Activated naive CD4-positive, alpha-beta T cell treated with anti-CD3 and anti-CD28 coated beads, Interleukin-2, amount 10 ng/mL, durations not matched to agents 7 days and 5 days (primary cell): ENCODE measurements at regions not wholly inside any gene's neighbourhood (a gene's known extent, or its start where the extent isn't known, plus 50 kb on each side); places are given as distances from the start of the nearest gene placed in this dataset.

Experiments used
- CTCF ChIA-PET: fragments of 350-600 bp; sonication (Branson Sonifier 250); formaldehyde crosslinking; loops from one replicate; lab custom pipeline; 2021; ENCODE audit warnings: antibody characterized with exemption; lab: Charles Lee
- DNase-seq: peaks from one replicate; pipeline ENCODE4 v3.0.0-alpha.2; 2020
- H3K27ac Mint-ChIP-seq: one replicate; pipeline ENCODE4 v1.8.0; 2021; ENCODE audit warnings: mild to moderate bottlenecking, moderate library complexity, mixed read lengths
- H3K27me3 Mint-ChIP-seq: one replicate; pipeline ENCODE4 v1.8.0; 2021; ENCODE audit warnings: mild to moderate bottlenecking, mixed read lengths
- H3K36me3 Mint-ChIP-seq: one replicate; pipeline ENCODE4 v1.8.0; 2021; ENCODE audit warnings: mixed read lengths
- H3K4me1 Mint-ChIP-seq: one replicate; pipeline ENCODE4 v1.8.0; 2021; ENCODE audit warnings: mixed read lengths
- H3K4me3 Mint-ChIP-seq: one replicate; pipeline ENCODE4 v1.8.0; 2021; ENCODE audit warnings: mild to moderate bottlenecking, moderate library complexity, mixed read lengths
- H3K9me3 Mint-ChIP-seq: one replicate; pipeline ENCODE4 v1.8.0; 2021; ENCODE audit warnings: mixed read lengths

DNA sequence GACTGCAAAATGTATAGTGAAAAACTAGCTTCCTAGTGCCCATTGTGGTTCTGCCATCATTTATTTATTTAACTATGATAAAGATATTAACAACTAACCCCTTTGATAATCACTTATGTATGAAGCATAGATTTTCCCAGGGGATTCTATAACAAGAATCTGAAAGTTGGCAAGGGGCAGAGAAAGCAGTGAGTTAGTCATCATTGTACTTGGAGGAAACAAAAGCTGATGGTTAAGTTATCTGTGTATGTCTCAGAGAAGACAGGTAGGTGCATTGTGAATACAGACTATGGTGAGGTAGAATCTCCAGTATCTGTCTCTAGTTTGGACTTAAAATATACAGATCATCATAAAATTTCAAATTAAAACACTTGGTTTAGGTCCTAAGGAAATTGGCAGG lies 2159.1 kb upstream of the CELF4 start:
- H3K27ac Mint-ChIP-seq, result no peak overlapping the region
- CTCF ChIA-PET, result no interaction called here
- no peaks in the 10 kb centered on the region for H3K27me3 Mint-ChIP-seq
- H3K4me3 Mint-ChIP-seq, result no peak overlapping the region
- DNase-seq, result no peak
- H3K4me1 Mint-ChIP-seq, result no peaks in the 10 kb centered on the region
- H3K36me3 Mint-ChIP-seq, result no peaks in the 10 kb centered on the region
- H3K9me3 Mint-ChIP-seq, result no peaks in the 10 kb centered on the region

DNA sequence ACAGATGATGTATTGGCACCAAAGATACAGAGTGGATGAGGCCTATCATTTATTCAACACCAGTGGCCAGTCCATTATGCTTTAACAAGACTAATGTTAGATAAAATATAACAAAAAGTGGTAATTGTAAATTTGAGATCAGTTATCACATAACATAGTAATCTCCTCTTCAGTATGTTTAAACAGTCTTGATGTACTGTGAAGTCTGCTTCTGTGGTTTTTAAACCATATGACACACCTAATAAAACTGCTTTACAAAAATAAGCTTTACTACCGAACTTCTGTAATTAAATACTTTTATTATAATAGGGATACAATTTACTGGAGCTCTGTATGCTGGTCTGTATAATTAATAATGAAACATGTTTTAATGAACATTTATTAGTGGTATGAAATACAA lies 2156.1 kb upstream of the CELF4 start:
- CTCF ChIA-PET, result no interaction called here
- no peaks in the 10 kb centered on the region for H3K27me3 Mint-ChIP-seq
- no peaks in the 10 kb centered on the region for H3K36me3 Mint-ChIP-seq
- H3K9me3 Mint-ChIP-seq, result no peaks in the 10 kb centered on the region
- no peak overlapping the region for H3K27ac Mint-ChIP-seq
- H3K4me1 Mint-ChIP-seq, result no peaks in the 10 kb centered on the region
- H3K4me3 Mint-ChIP-seq, result no peak overlapping the region
- DNase-seq, result no peak

DNA sequence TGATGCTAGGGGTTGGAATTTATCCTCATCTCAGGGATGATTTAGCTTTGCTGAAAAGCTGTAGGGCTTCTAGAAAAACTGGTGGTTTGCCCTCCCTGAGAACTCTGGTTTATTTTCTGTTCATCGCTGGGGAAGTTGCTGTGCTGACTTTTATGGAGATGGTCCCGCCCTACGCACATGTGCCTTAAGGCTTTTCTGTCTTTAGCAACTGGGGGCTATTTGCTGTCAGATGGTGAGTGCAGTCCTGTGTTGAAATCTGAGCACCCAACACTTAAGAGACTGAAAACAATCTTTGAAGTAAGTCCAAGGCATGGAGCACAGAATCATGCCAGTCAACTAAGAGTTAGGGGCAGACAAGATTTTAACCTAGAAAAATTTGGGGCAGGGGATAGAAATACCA lies 2148.4 kb upstream of the CELF4 start:
- no peak overlapping the region for H3K27ac Mint-ChIP-seq
- H3K4me3 Mint-ChIP-seq, result no peak overlapping the region
- no peaks in the 10 kb centered on the region for H3K9me3 Mint-ChIP-seq

DNA sequence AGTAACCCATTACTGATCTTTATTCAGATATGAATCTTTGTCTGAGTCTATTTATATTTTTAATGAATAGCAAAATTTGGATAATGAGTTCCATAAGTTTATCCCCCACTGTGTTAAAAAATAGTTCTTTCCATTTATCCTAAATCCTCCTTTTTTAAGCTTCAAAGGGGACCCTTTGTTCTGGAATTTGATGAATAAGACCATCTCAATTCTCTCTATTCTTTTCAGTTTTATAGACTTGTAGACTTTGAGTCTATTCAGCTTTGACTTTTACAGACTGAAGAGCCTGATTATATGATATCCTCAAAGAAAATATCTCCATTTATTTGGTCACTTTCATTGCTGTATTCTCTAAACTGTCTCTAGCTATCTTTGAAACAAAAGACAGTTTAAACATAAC lies 2146.1 kb upstream of the CELF4 start:
- Mint-ChIP-seq H3K36me3 (no peaks in the 10 kb centered on the region), H3K9me3 (peaks cover 3% of the 10 kb centered on the region), H3K27me3 (no peaks in the 10 kb centered on the region), H3K4me1 (no peaks in the 10 kb centered on the region), H3K4me3 (no peak overlapping the region), H3K27ac (no peak overlapping the region)
- CTCF ChIA-PET, result no interaction called here
- DNase-seq, result no peak

More for the DNA sequence above, 2148.4 kb upstream of the CELF4 start:
- Mint-ChIP-seq H3K27me3 (no peaks in the 10 kb centered on the region), H3K36me3 (no peaks in the 10 kb centered on the region), H3K4me1 (no peaks in the 10 kb centered on the region)
- no peak for DNase-seq
- CTCF ChIA-PET, result no interaction called here

DNA sequence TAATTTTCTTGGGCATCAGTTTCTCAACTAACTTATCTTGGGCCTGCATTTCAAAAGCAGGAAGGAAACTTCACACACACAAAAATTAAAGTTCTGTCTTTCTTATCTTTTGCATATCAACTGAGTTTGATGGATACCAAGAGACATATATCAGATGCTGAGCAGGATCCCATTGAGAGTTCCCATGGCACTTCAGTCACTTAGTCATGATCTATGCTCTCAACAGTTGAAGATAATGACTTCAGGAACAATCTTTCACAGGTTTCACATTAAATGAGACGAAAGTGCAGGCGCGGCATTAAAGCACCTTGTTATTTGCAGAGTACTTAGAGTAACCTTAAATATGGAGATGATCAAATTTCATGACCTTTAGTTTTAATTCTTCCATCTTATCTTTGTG lies 2139.8 kb upstream of the CELF4 start:
- Mint-ChIP-seq H3K4me3 (no peak overlapping the region), H3K4me1 (no peaks in the 10 kb centered on the region), H3K27me3 (no peaks in the 10 kb centered on the region), H3K36me3 (no peaks in the 10 kb centered on the region), H3K27ac (no peak overlapping the region), H3K9me3 (peaks cover 4% of the 10 kb centered on the region)
- CTCF ChIA-PET, result no interaction called here
- no peak for DNase-seq

DNA sequence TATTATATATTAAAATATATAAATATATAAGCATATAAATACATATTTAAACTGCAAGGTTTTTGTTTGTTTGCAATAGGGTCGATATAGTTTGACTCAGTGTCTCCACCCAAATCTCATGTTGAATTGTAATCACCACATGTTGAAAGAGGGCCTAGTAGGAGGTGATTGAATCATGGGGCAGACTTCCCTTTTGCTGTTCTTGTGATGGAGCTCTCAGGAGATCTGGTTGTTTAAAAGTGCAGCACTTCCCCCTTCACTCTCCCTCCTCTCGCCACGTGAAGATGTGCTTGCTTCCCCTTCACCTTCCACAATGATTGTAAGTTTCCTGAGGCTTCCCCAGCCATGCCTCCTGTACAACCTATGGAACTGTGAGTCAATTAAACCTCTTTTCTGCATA lies 2137.3 kb upstream of the CELF4 start:
- H3K9me3 Mint-ChIP-seq, result peaks cover 3% of the 10 kb centered on the region

DNA sequence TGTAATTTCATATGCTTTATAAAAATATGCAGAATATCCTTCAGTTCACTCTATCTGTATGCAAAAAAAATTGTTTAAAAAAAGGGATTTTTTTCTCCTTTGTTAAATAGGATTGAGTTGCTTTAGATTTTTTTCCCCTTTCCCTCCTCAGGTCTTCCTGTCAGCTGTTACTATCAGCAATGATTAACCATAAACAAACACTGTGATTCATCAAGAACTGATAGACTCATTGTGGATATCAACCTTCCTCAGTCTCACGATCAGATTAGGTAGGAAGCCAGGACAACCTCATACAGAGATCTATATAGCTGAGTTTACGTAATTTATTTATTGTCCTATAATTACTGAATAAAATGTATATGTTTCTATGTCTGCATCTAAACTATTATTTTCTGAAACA lies 2136.2 kb upstream of the CELF4 start:
- DNase-seq, result no peak
- Mint-ChIP-seq H3K9me3 (peaks cover 2% of the 10 kb centered on the region), H3K27me3 (no peaks in the 10 kb centered on the region), H3K36me3 (no peaks in the 10 kb centered on the region), H3K4me3 (no peak overlapping the region), H3K27ac (no peak overlapping the region), H3K4me1 (no peaks in the 10 kb centered on the region)
- CTCF ChIA-PET, result no interaction called here

More for the DNA sequence above, 2137.3 kb upstream of the CELF4 start:
- Mint-ChIP-seq H3K4me3 (no peak overlapping the region), H3K4me1 (no peaks in the 10 kb centered on the region), H3K36me3 (no peaks in the 10 kb centered on the region), H3K27ac (no peak overlapping the region), H3K27me3 (no peaks in the 10 kb centered on the region)
- no peak for DNase-seq
- CTCF ChIA-PET, result no interaction called here

DNA sequence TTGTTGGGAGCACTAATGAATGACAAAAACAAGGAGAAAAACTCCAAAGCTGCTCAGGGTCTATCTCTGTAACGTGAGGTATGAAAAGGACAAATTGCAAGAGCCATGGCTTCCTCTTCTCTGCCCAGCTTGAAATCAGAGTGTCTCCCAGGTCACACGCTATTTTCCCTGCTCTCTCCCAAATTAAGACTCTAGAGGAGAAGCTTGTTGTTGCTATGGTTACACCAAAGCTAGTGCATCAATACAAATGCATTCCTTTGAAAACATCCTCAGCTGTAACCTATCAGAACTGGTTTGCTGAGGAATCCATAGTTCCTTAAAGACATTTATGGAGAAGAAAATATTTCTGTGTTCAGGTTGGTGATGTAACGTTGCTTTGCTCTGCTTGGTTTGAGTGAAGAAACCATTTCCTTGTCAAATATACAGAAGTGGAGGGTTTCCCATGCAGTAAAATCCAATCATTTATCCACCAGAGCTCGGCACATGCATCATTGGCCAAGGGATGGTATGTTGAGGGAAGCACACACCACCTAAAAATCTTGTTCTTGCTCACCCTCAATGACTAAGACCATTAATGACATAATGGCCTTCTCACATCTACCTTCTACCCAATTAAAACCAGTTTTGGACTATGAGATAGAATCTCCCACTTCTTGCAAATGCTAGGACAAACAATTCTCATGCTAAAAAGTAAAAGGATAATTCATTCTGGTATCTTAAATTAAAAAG lies 2135.6 kb upstream of the CELF4 start:
- H3K36me3 Mint-ChIP-seq, result no peaks in the 10 kb centered on the region
- peaks cover 2% of the 10 kb centered on the region for H3K9me3 Mint-ChIP-seq
- DNase-seq, result no peak
- no peak overlapping the region for H3K4me3 Mint-ChIP-seq
- H3K27ac Mint-ChIP-seq, result no peak overlapping the region
- CTCF ChIA-PET, result no interaction called here
- no peaks in the 10 kb centered on the region for H3K4me1 Mint-ChIP-seq
- no peaks in the 10 kb centered on the region for H3K27me3 Mint-ChIP-seq

DNA sequence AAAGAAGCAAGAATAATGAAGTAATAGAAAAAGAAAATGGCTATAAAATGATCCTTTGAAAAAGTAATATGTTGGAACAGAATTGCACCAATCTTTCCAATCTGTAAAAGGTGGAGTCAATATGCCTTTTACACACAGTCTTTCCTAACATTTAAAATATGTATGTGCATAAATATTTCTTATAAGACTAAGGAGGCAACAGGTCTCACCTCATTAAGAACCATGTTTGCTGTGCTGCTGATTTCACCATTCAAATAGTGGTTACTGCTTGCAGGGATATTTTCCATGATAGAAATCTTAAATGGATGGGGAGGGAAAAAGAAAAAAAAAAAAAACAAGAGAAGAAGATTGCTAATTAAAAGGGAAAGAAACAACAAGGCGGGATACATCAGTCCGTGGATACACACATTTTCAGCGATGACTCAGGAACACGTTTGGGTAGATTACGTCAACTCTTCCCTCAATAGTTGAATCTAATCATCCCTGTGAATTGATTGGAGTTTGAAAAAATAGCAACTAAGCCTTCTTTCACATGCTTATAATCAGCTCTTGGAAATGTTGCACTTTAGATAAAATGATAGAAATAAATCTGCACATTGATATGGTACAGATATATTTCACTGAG lies 2133.9 kb upstream of the CELF4 start:
- Mint-ChIP-seq H3K4me3 (no peak overlapping the region), H3K27ac (no peak overlapping the region), H3K9me3 (peaks cover 2% of the 10 kb centered on the region), H3K36me3 (no peaks in the 10 kb centered on the region), H3K4me1 (no peaks in the 10 kb centered on the region), H3K27me3 (no peaks in the 10 kb centered on the region)
- CTCF ChIA-PET, result no interaction called here
- DNase-seq, result no peak

DNA sequence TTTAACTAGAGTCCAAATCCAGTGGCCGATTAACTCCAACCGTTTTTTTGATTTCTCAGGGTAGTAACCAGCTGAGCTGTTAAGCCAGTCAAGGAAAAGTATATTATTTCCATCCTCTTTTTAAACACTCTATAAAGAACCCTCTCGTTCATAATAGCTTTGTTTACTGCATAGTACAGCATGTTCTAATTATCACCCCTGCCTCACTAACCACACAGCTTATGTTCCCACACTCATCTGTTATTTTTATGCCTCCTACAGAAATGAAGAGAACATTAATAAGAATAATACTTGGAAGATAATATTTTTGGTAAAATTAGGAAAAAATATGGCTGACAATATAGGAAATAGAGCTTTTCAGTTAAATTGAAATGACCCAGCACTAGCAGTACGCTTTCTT lies 2132.8 kb upstream of the CELF4 start:
- CTCF ChIA-PET, result no interaction called here
- Mint-ChIP-seq H3K4me3 (no peak overlapping the region), H3K36me3 (no peaks in the 10 kb centered on the region), H3K4me1 (no peaks in the 10 kb centered on the region), H3K27me3 (no peaks in the 10 kb centered on the region), H3K27ac (no peak overlapping the region), H3K9me3 (peaks cover 2% of the 10 kb centered on the region)
- no peak for DNase-seq

DNA sequence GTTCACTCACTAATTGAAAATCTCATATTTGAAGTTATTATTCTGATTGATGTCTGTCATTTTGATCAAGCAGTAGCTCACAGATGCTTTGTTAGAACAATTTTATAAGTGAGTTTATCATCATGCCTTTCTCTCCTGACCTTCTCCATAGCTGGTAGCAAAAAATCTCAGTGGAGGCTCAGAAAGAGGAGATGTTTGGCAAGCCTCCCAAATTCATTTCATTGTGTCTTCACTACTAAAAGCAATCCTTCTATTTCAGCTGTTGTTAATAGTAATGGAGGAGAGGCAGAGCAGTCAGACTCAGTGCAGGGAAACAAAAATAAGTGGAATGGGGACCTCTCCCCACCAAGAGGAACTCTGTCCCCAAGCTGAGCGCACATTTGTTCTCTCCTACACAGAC lies 2127.8 kb upstream of the CELF4 start:
- no peaks in the 10 kb centered on the region for H3K4me1 Mint-ChIP-seq
- DNase-seq, result no peak

DNA sequence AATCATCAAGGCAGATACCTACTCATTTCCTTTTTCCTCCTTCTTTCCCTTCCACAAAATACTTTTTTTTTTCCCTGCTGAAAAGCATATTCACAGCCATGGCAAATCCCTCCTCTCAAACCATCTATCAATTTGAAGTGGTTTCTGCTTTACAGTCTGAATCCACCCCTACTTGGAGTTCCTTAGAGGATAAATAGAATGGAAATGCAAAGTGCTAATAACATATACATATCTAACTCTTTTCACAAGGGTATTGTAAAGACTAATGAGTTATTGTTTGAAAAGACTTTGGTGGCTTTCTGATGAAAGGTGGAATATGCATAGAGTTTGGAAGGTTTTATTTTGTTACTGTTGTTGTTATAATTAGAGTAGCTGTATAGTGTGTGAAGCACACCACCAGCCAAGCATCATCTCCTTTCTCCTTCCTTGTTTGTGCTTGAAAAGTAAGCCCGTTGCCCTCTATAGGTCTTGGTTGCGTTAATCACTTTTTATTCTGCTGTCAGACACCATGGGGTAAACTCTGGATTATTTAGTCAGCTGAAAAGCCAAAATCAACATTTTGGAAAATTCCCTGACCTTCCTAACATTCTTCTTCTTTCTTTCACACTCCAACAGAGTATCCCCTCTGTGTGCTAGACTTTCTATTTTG lies 2126.9 kb upstream of the CELF4 start:
- H3K27me3 Mint-ChIP-seq, result no peaks in the 10 kb centered on the region
- H3K9me3 Mint-ChIP-seq, result no peaks in the 10 kb centered on the region
- H3K36me3 Mint-ChIP-seq, result no peaks in the 10 kb centered on the region
- H3K27ac Mint-ChIP-seq, result no peak overlapping the region
- H3K4me1 Mint-ChIP-seq, result no peaks in the 10 kb centered on the region
- CTCF ChIA-PET, result no interaction called here
- no peak overlapping the region for H3K4me3 Mint-ChIP-seq
- no peak for DNase-seq

More for the DNA sequence above, 2127.8 kb upstream of the CELF4 start:
- Mint-ChIP-seq H3K9me3 (no peaks in the 10 kb centered on the region), H3K4me3 (no peak overlapping the region), H3K27me3 (no peaks in the 10 kb centered on the region), H3K27ac (no peak overlapping the region), H3K36me3 (no peaks in the 10 kb centered on the region)
- CTCF ChIA-PET, result no interaction called here

DNA sequence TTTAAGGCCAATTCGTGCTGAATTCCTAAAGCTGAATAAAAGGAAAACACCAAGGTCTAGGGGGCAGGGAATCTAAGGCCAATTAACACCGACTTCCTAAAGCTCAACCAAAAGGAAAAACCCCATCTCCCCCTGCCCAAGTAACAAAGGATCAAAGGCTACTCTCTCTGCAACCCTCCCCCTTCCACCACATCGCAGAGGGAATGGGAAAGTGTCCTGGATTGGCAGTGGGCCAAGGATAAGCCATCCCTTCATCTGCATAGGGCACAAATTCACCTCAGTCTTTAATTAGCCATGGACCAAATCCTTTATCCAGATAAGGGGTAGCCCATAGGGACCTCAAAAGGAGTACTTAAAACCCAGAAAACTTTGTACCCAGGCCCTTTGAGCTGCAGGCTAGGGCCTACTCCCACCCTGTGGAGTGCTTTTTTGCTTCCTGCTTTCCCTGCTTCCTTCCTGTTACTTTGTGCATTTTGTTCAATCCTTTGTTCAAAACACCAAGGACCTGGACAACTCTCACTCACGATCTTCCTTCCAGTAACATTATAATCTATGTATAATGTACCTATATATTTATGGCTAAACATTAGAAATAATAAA lies 2119.8 kb upstream of the CELF4 start:
- Mint-ChIP-seq H3K4me3 (no peak overlapping the region), H3K27ac (no peak overlapping the region), H3K9me3 (no peaks in the 10 kb centered on the region), H3K36me3 (no peaks in the 10 kb centered on the region), H3K27me3 (no peaks in the 10 kb centered on the region), H3K4me1 (no peaks in the 10 kb centered on the region)
- CTCF ChIA-PET, result no interaction called here
- no peak for DNase-seq

DNA sequence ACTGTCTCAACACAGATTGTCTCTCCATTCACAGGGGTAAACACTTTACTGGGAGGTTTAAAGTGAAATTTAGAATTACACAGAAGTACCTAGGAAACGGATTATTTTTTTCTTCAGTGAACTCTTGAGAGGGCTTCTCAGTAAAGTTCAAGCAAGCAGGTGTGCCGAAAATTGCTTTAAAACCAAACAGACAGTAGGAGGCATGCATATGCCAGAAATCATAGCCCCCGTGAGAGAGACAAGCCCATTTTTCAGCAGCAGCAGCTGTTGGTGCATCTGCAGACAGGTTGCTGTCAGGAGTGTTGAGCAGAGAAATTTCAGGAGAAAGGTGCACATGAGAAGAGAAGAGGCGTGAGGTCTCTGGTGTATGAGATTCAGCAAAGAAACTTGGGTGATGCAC lies 2115.5 kb upstream of the CELF4 start:
- Mint-ChIP-seq H3K4me1 (no peaks in the 10 kb centered on the region), H3K36me3 (no peaks in the 10 kb centered on the region), H3K27me3 (no peaks in the 10 kb centered on the region), H3K4me3 (no peak overlapping the region), H3K9me3 (no peaks in the 10 kb centered on the region), H3K27ac (no peak overlapping the region)
- CTCF ChIA-PET, result no interaction called here
- no peak for DNase-seq

DNA sequence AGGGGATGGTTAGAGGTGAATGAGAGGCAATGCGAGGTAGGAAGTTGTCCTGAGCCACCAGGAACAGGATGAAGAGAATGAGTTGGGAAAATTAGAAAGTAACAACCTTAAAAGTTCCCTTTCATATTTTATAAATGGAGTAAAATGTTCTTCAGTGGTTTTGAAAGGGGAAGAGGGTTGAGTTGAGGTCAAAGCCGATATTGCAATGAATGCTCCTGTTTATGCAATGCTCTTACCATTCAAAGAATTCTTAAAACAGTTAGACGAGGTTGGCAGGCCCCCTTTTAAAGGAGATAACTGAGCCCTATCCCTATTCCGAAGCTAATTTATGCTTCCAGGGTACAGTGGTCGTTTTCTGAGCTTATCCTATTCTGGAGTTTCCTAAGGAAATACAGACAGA lies 2110.3 kb upstream of the CELF4 start:
- CTCF ChIA-PET, result no interaction called here
- H3K9me3 Mint-ChIP-seq, result no peaks in the 10 kb centered on the region
- H3K36me3 Mint-ChIP-seq, result no peaks in the 10 kb centered on the region
- no peak overlapping the region for H3K4me3 Mint-ChIP-seq
- H3K27ac Mint-ChIP-seq, result no peak overlapping the region
- H3K27me3 Mint-ChIP-seq, result no peaks in the 10 kb centered on the region
- DNase-seq, result no peak
- no peaks in the 10 kb centered on the region for H3K4me1 Mint-ChIP-seq
